ENCODE measurements at regions not wholly inside any gene's neighbourhood (a gene's known extent, or its start where the extent isn't known, plus 50 kb on each side); places are given as distances from the start of the nearest gene placed in this dataset.

DNA sequence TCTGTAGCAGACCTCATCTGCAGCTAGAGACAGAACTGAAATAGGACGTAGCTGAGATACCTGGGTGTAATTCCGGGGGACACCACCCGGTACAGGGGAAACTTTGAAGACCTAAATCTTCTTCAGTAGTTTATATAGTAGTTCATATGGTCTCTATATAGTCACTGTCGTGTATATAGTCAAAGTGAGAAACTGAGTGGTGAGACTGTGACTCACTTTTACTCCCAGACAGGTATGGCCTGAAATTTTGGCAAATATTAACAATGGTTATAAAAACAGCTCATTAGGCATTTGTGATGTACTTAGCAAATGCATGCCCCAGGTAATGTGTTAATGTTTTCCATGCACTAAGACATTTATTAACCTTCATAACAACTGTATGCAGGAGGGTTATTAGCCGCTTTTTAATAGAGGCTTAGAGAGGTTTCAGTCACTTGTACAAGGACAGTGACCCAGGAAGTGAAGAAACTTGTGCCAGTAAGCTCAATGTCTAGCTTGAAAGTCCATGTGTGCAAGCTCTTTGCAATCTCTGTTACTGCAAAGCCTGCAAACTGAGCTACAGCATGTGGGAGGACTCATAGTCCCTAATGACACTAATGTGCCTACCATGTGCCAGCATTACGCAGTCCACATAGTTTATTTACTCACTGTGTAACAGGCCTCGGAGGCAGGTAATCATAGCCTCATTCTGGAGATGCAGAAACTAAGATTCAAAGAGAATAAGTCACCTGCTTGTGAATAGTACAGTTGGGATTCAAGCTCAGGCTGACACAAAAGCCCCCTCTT lies 165.4 kb upstream of the CHD6 start:
- Mint-ChIP-seq H3K4me3 (no peak overlapping the region), H3K27ac (no peak overlapping the region), H3K9me3 (peaks cover 0 to 2% (median 0%) of the 10 kb centered on the region in 6 donors), H3K36me3 (no peaks in the 10 kb centered on the region), H3K4me1 (no peaks in the 10 kb centered on the region), H3K27me3 (ENCODE audit: low read depth in 3 of 3) (peaks cover 0 to 5% (median 2%) of the 10 kb centered on the region in 3 donors)
- DNase-seq, result no peak

DNA sequence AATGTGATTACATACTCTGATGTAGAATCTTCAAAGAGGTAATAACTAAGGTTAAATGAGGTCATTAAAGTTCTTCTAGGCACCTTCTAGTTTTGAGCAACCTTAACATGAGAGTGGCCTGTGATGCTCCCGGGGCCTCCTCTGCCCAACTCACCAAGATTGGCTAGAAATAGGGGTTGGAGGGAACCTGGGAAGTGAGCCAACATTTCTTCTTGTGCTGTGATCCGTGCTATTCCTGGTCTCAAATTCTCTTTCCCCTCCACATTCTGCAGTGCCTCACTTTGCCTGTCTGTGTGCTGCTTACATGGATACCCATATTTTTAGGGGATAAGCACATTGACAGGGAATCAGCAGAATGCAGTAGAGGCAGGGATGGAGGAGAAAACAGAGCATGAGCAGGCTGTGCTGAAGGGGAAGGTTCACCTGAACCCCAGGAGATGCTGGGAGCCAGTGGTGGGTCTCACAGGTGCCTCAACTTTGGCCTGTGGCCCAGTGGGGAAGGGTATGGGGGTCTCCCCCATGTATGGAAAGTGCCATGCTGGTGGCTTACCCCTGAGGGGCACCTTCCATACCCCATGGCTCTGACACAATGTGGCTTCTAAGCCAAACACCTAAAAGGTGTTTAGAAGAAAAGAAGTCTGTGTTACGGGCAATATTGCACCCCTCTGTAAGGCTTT lies 164.7 kb upstream of the CHD6 start:
- Mint-ChIP-seq H3K36me3 (no peaks in the 10 kb centered on the region), H3K27me3 (ENCODE audit: low read depth in 3 of 3) (peaks cover 0 to 2% (median 1%) of the 10 kb centered on the region in 3 donors), H3K4me3 (no peak overlapping the region), H3K4me1 (no peaks in the 10 kb centered on the region), H3K9me3 (peaks cover 0 to 2% (median 0%) of the 10 kb centered on the region in 6 donors), H3K27ac (no peak overlapping the region)
- no peak for DNase-seq

GRCh38 chr20:41782255-41782654 lies 164.1 kb upstream of the CHD6 start:
- Mint-ChIP-seq H3K4me1 (no peaks in the 10 kb centered on the region), H3K36me3 (no peaks in the 10 kb centered on the region), H3K4me3 (no peak overlapping the region), H3K27ac (no peak overlapping the region), H3K9me3 (peaks cover 0 to 2% (median 0%) of the 10 kb centered on the region in 6 donors), H3K27me3 (ENCODE audit: low read depth in 3 of 3) (peaks cover 0 to 2% (median 1%) of the 10 kb centered on the region in 3 donors)
- no peak for DNase-seq

- Mint-ChIP-seq H3K9me3 (peaks cover 0 to 2% (median 0%) of the 10 kb centered on the region in 6 donors), H3K36me3 (no peaks in the 10 kb centered on the region), H3K27me3 (ENCODE audit: low read depth in 3 of 3) (peaks cover 0 to 6% (median 1%) of the 10 kb centered on the region in 3 donors), H3K4me3 (no peak overlapping the region), H3K27ac (no peak overlapping the region), H3K4me1 (no peaks in the 10 kb centered on the region)
- DNase-seq, result no peak
These were observed 158.2 kb upstream of the CHD6 start for GRCh38 chr20:41776421-41776820.

DNA sequence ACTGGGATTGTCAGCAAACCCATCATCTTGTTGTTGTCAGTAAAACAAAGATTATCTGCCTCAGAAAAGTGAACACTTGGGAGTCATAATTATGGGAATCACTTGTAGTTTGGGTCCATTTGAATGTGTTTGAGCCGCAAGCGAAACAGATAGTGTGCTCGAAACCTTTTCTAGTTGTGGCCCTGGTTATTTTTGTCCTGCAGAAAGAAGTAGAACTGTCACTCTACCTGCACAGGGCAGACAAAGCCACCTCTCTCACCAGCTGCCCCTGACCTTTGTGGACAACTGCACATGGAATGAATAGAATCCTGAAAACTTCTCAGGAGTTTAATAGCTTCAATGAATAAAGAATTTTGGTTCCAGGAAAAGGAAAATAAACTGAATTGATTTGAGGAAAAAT lies 156.1 kb upstream of the CHD6 start:
- Mint-ChIP-seq H3K4me1 (no peaks in the 10 kb centered on the region), H3K27ac (no peak overlapping the region), H3K4me3 (no peak overlapping the region), H3K9me3 (peaks cover 0 to 2% (median 0%) of the 10 kb centered on the region in 6 donors), H3K36me3 (no peaks in the 10 kb centered on the region), H3K27me3 (ENCODE audit: low read depth in 3 of 3) (peaks cover 0 to 6% (median 1%) of the 10 kb centered on the region in 3 donors)
- no peak for DNase-seq

GRCh38 chr20:41770965-41771364 lies 152.8 kb upstream of the CHD6 start:
- no peak for DNase-seq
- H3K36me3 Mint-ChIP-seq, result no peaks in the 10 kb centered on the region
- H3K4me1 Mint-ChIP-seq, result no peaks in the 10 kb centered on the region
- H3K27me3 Mint-ChIP-seq (ENCODE audit: low read depth in 3 of 3), result peaks cover 3 to 6% (median 3%) of the 10 kb centered on the region in 3 donors
- no peak overlapping the region for H3K4me3 Mint-ChIP-seq
- H3K9me3 Mint-ChIP-seq, result peaks cover 0 to under 1% (median 0%) of the 10 kb centered on the region in 6 donors
- no peak overlapping the region for H3K27ac Mint-ChIP-seq

DNA sequence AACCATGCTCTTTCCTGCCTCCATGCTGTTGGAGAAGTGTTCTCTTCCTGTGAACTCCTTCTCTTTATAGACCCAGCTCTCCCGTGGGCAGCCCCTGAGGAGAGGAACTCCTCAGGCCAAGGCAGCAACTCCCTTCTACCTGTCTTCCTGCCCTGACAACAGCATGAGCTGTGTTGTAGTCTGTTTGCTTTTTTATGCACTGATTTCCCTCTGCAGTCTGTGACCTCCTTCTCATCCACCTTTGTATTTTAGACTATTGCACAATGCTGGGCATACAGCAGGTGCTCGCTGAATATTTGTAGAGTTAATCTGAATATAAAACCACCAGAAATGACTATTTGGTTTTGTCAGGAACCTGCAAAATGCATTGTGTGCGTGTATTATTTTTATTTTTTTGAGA lies 152.2 kb upstream of the CHD6 start:
- Mint-ChIP-seq H3K4me1 (no peaks in the 10 kb centered on the region), H3K27ac (no peak overlapping the region), H3K27me3 (ENCODE audit: low read depth in 3 of 3) (peaks cover 3 to 6% (median 3%) of the 10 kb centered on the region in 3 donors), H3K36me3 (no peaks in the 10 kb centered on the region), H3K9me3 (peaks cover 0 to 5% (median 0%) of the 10 kb centered on the region in 6 donors), H3K4me3 (no peak overlapping the region)
- DNase-seq, result no peak

DNA sequence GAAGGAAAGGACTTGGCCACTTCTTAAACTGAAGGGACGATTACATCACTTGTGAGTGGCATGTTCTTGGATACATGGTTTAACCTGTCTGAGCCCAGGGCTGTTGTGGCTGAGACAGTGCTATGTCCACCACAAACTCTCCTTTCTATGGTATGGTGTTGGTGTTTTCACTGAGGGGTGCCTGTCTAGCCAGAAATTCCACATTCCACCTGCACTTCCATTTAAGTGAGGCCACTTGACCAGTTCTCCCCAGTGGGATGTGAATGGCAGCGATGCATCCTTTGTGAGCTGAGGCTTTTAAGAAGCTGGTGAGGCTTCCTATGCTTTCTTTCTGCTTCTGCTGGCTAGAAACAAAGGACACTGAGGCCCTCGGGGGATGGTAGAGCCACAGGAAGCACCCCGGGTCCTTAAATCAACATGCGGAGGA lies 151.4 kb upstream of the CHD6 start:
- no peak overlapping the region for H3K27ac Mint-ChIP-seq
- H3K27me3 Mint-ChIP-seq (ENCODE audit: low read depth in 3 of 3), result peaks cover 3 to 6% (median 3%) of the 10 kb centered on the region in 3 donors
- no peaks in the 10 kb centered on the region for H3K36me3 Mint-ChIP-seq
- no peaks in the 10 kb centered on the region for H3K4me1 Mint-ChIP-seq
- H3K9me3 Mint-ChIP-seq, result peaks cover 0 to 5% (median 0%) of the 10 kb centered on the region in 6 donors
- DNase-seq, result no peak
- H3K4me3 Mint-ChIP-seq, result no peak overlapping the region

GRCh38 chr20:41750137-41750536 lies 132.0 kb upstream of the CHD6 start:
- no peak overlapping the region for H3K4me3 Mint-ChIP-seq
- H3K9me3 Mint-ChIP-seq, result peaks cover 0 to 2% (median 0%) of the 10 kb centered on the region in 6 donors
- no peak for DNase-seq
- H3K36me3 Mint-ChIP-seq, result no peaks in the 10 kb centered on the region
- H3K27me3 Mint-ChIP-seq (ENCODE audit: low read depth in 3 of 3), result peaks cover 0 to 10% (median 6%) of the 10 kb centered on the region in 3 donors
- H3K4me1 Mint-ChIP-seq, result no peaks in the 10 kb centered on the region
- no peak overlapping the region for H3K27ac Mint-ChIP-seq

DNA sequence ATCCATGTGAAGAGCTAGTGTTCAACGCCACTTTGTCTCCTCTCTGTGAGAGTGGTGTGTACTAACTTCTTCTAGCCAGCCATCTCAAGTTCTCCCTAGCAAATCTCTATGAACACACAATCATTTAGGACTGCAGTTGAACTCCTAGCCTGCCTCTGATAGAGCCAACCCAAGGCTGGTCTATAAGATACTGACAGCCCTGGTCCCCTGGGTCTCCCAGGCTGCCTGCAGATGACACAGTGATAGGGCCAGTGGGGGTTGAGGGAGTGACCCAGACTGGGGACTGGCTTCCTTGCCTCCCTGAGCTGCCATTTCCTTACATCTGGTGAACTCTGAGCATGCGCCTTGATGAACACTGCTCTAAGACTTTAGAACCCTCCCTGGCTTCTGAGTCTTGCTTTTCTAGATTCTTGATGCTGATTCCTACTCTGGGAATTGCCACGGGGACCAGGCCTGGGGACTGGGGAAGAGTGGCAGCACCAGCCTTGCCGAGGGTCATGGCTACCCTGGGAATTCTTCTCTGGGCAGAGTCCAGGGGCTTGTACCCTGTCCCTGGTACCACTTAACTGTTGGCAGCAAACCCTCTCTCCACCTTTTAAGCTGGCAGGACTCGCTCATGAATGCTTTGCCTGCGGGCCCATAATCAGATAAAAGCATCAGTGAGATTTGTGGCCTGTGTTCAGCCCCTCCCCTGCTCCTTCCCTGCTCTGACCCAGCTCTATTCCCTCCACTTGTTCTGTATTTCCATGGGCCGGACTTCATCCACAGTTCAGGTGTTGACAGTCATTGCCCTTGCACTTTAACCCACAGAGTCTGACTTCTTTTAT lies 130.8 kb upstream of the CHD6 start:
- no peak overlapping the region for H3K4me3 Mint-ChIP-seq
- no peaks in the 10 kb centered on the region for H3K4me1 Mint-ChIP-seq
- H3K36me3 Mint-ChIP-seq, result no peaks in the 10 kb centered on the region
- H3K9me3 Mint-ChIP-seq, result peaks cover 0 to 2% (median 0%) of the 10 kb centered on the region in 6 donors
- DNase-seq, result no peak
- H3K27me3 Mint-ChIP-seq (ENCODE audit: low read depth in 3 of 3), result peaks cover 2 to 14% (median 9%) of the 10 kb centered on the region in 3 donors
- no peak overlapping the region for H3K27ac Mint-ChIP-seq

- Mint-ChIP-seq H3K27ac (no peak overlapping the region), H3K27me3 (ENCODE audit: low read depth in 3 of 3) (peaks cover 2 to 14% (median 9%) of the 10 kb centered on the region in 3 donors), H3K4me1 (no peaks in the 10 kb centered on the region), H3K9me3 (peaks cover 0 to 2% (median 0%) of the 10 kb centered on the region in 6 donors), H3K36me3 (no peaks in the 10 kb centered on the region), H3K4me3 (no peak overlapping the region)
- no peak for DNase-seq
These were observed 129.9 kb upstream of the CHD6 start for GRCh38 chr20:41748051-41748450.

GRCh38 chr20:41747226-41747625 lies 129.0 kb upstream of the CHD6 start:
- no peaks in the 10 kb centered on the region for H3K36me3 Mint-ChIP-seq
- H3K4me3 Mint-ChIP-seq, result no peak overlapping the region
- no peak for DNase-seq
- peaks cover 0 to 2% (median 0%) of the 10 kb centered on the region in 6 donors for H3K9me3 Mint-ChIP-seq
- no peak overlapping the region for H3K27ac Mint-ChIP-seq
- no peaks in the 10 kb centered on the region for H3K4me1 Mint-ChIP-seq
- H3K27me3 Mint-ChIP-seq (ENCODE audit: low read depth in 3 of 3), result peaks cover 4 to 14% (median 9%) of the 10 kb centered on the region in 3 donors

DNA sequence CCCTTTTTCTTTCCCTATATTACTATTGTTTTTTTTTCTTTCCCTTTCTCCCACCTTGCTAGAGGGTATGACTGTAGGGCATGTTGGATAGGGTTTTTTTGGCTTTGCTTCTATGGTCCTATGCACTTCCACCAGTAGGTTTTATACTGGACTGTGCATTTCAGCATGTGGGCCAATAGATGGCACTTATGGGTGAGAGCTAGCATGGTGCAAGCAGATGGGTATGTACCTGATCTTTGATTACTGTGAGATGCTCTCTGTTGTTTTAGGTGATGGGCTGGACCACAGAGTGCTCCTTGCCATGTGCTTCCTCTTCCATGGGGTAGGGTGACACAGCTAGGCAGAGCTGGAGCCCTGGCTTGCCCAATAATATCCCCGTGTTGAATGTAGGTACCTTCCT lies 128.5 kb upstream of the CHD6 start:
- H3K27me3 Mint-ChIP-seq (ENCODE audit: low read depth in 3 of 3), result peaks cover 6 to 17% (median 9%) of the 10 kb centered on the region in 3 donors
- H3K27ac Mint-ChIP-seq, result no peak overlapping the region
- no peaks in the 10 kb centered on the region for H3K4me1 Mint-ChIP-seq
- H3K36me3 Mint-ChIP-seq, result no peaks in the 10 kb centered on the region
- H3K9me3 Mint-ChIP-seq, result peaks cover 0 to 2% (median 0%) of the 10 kb centered on the region in 6 donors
- H3K4me3 Mint-ChIP-seq, result no peak overlapping the region
- DNase-seq, result no peak
